ENCODE measurements at regions not wholly inside any gene's neighbourhood (a gene's known extent, or its start where the extent isn't known, plus 50 kb on each side); places are given as distances from the start of the nearest gene placed in this dataset. TPM values are rescaled to one million over a fixed set of nuclear protein-coding genes. Genes with fewer than 3 reads are reported as not detected.
A peak's percentile ranks its signal among the peaks of the same experiment; 100 is the strongest.

DNA sequence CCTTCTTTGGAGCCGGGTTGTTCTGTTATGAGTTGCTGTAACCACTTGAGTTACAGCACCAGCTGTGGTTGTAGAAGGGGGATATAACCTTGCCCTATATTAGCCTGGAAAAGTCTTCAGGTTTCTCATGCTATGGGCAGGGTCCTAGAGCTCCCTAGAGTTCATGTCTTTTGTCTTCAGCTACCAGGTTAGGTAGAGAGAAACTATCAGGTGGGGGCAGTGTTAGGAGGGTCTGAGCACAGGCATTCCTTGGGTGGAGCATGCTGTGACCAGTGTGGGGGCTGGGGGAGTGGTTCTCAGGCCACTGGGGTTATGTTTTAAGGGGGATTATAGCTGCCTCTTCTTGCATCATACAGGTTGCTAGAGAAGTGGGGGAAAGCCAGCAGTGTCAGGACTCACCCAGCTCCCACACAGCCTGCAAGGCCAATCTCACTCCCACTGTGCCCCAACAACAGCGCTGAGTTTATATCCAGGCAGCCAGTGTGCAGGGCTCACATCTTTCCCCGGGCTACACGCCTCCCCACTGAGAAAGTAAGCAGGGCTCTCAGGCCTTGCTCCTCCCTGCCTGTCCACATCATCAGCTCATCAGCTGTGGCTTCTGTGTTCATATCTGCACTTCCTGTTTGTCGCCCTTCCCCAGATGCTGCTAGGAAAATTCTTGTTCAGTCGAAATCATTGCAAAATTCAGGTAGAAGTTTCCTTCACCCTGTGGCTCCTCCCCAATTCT lies 133.8 kb upstream of the NRXN1 start:
- intact Hi-C loops (cut with DNase I), result no loop called here
- ATAC-seq (ENCODE audit: poor library complexity) (no peak), DNase-seq (no peak)

DNA sequence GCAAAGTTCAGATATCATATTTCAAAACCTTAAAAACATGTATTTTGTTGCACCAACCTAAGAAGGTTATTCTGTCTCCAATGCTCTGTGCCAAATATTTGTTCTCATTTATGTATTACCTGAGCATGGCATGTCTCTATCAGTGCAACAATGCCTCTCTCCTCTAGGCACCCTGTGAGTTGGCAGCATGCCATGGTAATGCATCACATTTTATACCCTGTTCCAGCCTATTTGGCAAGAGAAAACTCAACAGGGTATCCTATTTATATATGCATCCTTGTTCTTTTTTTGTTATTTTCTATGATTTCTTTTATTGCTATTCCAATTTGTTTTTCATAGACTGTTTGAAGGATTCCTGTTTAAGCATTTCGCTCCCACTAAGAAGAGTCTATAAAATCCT lies 126.3 kb upstream of the NRXN1 start:
- ATAC-seq (ENCODE audit: poor library complexity), result no peak
- no peak for DNase-seq
- intact Hi-C loops (cut with DNase I), result no loop called here

DNA sequence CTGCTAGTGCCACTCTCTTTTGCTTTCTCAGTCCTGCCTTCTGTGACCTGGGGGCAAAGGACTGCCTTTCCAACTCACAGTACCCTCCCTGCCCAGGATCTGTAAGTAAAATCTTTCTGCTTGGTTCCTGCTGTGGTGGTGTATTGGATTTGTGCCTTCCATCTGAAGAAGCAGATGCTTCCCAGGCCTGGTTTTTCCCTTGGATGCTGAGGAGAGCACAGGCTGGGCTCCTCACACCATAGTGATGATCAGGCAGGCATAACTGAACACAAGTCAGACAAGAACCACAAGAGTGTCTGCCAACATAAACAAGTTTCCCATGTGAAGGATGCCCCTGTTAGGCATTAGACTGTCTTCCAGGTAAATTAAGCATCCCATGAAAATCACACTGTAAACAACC lies 121.3 kb upstream of the NRXN1 start:
- intact Hi-C loops (cut with DNase I), result no loop called here

DNA sequence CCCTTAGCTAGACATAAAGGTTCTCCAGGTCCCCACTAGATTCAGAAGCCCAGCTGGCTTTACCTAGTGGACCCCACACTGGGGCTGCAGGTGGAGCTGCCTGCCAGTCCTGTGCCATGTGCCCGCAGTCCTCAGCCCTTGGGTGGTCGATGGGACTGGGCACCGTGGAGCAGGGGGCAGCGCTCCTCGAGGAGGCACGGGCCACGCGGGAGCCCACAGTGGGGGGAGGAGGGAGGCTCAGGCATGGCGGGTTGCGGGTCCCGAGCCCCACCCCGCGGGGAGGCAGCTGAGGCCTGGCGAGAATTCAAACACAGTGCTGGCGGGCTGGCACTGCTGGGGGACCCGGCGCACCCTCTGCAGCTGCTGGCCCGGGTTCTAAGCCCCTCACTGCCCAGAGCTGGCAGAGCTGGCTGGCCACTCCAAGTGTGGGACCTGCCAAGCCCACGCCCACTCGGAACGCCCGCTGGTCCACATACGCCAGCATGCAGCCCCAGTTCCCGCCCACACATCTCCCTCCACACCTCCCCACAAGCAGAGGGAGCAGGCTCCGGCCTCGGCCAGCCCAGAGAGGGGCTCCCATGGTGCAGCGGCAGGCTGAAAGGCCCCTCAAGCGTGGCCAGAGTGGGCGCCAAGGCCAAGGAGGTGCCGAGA lies 119.7 kb upstream of the NRXN1 start:
- no peak for DNase-seq
- intact Hi-C loops (cut with DNase I), result no loop called here
- no peak for ATAC-seq (ENCODE audit: poor library complexity)

More for the DNA sequence above, 121.3 kb upstream of the NRXN1 start:
- ATAC-seq (ENCODE audit: poor library complexity) (no peak), DNase-seq (no peak)

DNA sequence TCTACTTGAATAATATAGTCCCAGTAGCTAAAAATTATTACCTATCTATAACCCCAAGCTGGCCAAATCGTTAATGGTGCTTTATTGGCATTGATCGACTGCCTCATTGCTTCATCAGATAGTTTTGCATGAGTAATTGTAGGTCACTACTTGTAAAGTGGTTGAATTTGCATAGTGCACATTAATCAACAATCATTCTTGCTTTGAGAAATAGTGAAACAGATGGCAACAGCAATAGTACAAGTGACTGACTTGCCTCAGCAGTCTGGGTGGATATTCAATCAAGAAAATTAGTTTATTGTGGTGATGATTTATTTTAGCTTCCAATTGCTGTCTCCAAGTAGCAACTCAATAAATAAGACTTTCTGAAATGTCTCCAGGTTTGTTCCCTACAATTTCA lies 117.8 kb upstream of the NRXN1 start:
- intact Hi-C loops (cut with DNase I), result no loop called here
- no peak for DNase-seq
- ATAC-seq (ENCODE audit: poor library complexity), result no peak

DNA sequence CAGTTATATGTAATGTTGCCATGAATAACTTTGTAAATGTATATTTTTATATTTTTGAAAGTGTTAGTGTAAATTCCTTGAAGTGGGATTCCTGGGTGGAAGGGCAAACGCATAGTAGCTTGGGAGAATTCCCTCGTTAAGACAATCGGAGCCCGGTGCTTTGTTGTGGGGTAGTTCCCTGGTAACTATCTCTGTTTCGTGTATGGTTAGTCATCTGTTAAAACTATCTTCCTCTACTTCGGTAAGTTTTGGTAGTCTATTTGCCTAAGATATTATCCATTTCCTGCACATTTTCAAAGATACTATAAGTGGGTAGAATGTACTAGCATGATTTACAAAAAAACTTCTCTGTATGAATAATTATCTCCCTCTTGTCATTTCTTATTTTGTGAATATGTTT lies 113.8 kb upstream of the NRXN1 start:
- DNase-seq (no peak), ATAC-seq (ENCODE audit: poor library complexity) (no peak)
- intact Hi-C loops (cut with DNase I), result no loop called here

DNA sequence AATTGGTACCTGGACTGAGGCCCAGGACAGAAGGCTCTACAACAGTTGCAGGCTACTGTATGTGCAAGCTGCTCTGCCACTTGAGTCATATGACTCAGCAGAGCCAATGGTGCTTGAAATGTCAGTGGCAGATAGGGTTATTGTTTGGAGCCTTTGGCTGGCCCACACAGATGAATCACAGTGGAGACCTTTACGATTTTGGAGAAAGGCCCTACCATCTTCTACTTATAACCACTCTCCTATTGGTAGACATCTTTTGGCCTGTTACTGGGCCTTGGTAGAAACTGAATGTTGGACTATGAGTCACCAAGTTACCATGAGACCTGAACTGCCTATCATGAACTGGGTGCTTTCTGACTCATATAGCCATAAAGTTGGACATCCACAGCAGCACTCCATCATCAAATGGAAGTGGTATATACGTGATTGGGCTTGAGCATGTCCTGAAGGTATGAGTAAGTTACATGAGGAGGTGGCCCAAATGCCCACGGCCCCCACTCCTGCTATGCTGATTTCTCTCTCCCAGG lies 88.9 kb upstream of the NRXN1 start:
- ATAC-seq (ENCODE audit: poor library complexity), result no peak
- intact Hi-C loops (cut with DNase I), result no loop called here
- no peak for DNase-seq

DNA sequence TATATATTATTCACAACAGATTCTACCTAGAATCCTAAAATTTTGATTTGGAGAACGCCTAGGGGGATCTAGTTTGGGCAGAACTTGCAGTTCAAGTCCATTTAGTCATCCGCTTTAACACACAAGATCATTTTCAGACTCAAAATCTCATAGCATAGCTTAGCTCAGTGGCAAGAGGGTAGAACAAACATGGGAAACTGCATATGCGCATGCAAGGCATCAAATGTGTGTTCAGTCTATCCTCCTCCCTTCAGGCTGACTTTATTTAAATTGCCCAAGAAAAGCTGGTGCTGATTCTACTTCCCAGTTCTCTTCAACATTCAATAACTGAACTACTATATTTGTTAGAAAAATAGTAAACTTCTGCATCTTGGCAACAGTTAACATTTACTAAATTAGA lies 79.6 kb upstream of the NRXN1 start:
- DNase-seq (no peak), ATAC-seq (ENCODE audit: poor library complexity) (no peak)
- intact Hi-C loops (cut with DNase I), result no loop called here

DNA sequence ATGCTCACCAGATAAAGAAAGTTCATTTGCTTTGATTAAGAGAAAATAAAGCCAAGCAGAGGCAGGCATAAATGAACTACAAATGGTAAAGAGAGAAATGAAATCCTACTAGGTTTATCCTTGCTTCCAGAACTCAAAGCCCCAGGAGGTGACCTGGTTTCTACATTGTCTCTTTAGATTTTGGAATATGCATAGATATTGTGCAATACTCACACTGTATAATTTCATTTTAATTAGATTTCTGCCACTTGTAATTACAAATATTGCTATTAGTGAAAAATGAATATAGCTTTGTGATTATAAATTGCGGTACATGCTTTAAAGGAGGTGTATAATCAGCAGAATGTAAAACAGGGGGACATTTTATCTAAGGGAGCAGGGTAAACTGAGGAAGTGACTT lies 76.9 kb upstream of the NRXN1 start:
- ATAC-seq (ENCODE audit: poor library complexity), result no peak
- intact Hi-C loops (cut with DNase I), result no loop called here
- no peak for DNase-seq

DNA sequence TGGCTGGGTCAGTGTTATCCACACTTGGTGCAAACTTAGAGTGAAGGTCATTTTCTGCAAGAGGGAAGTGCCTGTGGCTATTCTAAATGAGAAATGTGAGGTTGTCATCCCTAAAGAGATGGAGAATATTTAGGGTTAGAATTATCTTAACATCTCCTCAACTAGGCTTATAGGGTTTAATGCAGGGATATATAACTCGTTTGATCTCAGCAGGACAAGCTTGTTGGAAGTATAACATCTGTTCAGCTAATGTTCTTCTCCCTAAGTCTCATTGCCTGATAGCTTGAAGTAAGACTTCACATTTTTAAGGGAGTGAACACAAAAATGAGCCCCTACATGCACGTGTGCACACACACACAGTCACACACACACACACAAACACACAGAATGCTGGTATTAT lies 75.9 kb upstream of the NRXN1 start:
- DNase-seq (no peak), ATAC-seq (ENCODE audit: poor library complexity) (no peak)
- intact Hi-C loops (cut with DNase I), result no loop called here

DNA sequence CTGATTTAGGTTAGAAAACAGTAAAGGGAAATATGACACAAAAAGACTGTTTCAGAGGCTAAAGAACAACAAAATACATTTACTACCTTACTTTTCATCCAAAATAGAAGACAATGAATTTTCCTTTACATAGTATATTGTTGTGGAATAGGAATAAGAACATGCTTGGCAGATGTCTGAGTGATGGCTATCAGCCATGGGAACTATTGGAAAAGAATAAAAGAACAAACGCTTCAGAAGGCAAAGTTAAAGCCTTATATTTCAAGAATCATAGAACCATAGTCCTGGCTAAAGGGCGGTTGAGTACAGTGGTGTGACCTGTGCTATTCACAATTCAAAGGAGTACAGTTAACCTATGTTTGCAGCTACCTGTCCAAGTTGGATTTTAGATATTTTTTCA lies 73.9 kb upstream of the NRXN1 start:
- ATAC-seq (ENCODE audit: poor library complexity) (no peak), DNase-seq (no peak)
- intact Hi-C loops (cut with DNase I), result no loop called here

DNA sequence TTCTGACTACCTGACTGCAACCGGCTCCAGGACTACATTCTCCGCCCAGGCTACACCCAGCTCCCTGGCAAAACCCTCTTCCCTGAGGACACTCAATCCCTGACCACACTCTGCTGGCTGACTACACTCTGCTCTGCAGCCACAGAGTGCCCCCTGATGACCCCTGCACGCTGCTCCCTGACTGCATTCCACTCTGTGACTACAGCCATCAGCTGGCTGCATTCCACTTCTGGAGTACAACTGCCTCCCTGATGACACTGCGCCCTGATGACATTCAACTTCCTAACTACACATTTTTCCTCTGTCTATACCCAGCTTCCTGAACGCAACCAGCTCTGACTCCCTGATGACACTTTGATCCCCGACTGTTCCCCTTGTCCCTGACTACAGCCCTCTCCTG lies 71.3 kb upstream of the NRXN1 start:
- DNase-seq, result peak; percentile 48
- intact Hi-C loops (cut with DNase I), result no loop called here
- peak; percentile 78 for ATAC-seq (ENCODE audit: poor library complexity)

DNA sequence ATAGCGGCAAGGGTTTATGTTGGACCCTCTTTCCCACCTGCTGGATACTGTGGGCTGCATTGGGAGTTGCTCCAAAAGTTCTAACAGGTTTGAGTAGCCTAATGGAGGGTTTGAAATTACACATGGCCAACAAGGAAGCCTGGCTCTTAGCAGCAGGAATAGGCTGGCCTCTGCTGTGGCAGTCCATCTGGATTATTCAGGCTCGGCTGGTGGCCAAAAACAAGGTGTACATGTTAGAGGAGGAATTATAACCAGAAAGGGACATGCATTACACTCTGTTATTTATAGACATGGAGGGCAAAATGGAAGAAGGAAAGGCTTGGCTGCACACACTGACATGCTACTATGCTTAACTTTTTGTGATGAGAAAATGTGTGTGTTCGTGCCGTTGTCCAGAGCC lies 61.1 kb upstream of the NRXN1 start:
- DNase-seq (no peak), ATAC-seq (ENCODE audit: poor library complexity) (no peak)
- intact Hi-C loops (cut with DNase I), result no loop called here

DNA sequence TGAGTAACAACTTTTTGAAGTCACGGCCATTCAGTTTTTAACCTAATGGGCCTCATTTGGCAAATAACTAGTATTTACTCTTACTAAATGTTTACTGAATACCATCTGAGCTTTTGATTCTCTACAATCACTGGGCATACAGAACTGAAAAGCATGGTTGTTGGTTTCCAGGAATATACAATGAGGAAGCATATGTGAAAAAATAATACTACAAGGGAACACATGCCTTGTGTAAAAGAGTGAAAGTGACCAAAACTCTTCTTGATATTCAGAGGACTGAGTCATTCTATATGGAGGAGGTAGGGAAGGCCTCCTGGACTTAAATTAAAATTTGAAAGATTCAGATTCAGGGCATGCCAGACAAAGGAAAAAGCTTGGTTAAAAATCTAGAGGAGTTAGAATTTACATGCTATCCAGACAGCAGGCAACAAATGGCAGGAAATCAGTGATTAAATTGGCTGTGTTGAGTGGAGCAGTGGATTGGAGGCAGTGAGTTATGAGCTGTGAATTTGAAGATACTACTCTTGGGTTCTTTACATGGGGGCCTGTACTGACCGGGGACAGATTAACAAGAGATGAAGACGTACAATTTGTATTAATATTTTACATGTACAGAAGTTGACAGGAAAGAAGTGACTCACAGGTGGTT lies 53.6 kb upstream of the NRXN1 start:
- no peak for ATAC-seq (ENCODE audit: poor library complexity)
- intact Hi-C loops (cut with DNase I), result no loop called here
- DNase-seq, result no peak

DNA sequence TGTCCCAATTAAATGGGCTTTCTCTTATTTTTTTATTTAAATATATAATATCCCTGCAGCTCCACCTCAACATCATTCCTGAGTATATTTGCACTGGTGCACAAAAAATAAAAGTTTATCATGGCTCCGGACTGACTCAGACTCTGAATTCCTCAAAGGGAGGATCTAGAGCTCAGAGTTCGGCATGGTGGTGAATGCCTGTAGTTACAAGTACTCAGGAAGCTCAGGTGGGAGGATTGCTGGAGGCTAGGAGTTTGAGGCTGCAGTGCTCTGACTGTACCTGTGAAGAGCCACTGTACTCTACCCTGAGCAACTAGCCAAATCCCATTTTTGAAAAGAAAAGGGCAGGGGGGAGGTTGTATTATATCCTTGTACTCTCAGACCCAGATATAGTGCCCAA lies 52.8 kb upstream of the NRXN1 start:
- intact Hi-C loops (cut with DNase I), result no loop called here
- ATAC-seq (ENCODE audit: poor library complexity) (no peak), DNase-seq (no peak)

Small RNA genes lying in the stretch of these regions (microRNA-seq; reads per million reads assigned to microRNA genes)
- gene MIR4431, result not detected

Measured in Right ventricle myocardium superior (tissue), 1 donor.